RPMI7951 (cell line): ENCODE measurements at regions not wholly inside any gene's neighbourhood (a gene's known extent, or its start where the extent isn't known, plus 50 kb on each side); places are given as distances from the start of the nearest gene placed in this dataset.
"Not testable (repeated sequence)": the region's sequence is repeated elsewhere in the genome, so short reads cannot be mapped to it uniquely, and the experiment has no call there.

Experiments used
- DNase-seq: peaks from one replicate; pipeline ENCODE4 v3.0.0-alpha.2; 2012; ENCODE audit warnings: low read depth

GRCh38 chr1:215287362-215287761 is 204.8 kb downstream of the KCNK2 start:
- DNase-seq: peak; percentile 34

GRCh38 chr1:215290018-215290417 is 207.5 kb downstream of the KCNK2 start:
- no peak for DNase-seq

GRCh38 chr1:215292932-215293331 is 210.4 kb downstream of the KCNK2 start:
- DNase-seq: peak; percentile 26

- DNase-seq: no peak
Observed at GRCh38 chr1:215306426-215306825, 223.9 kb downstream of the KCNK2 start.

GRCh38 chr1:215321802-215322201 is 239.3 kb downstream of the KCNK2 start:
- peak; percentile 11 for DNase-seq

- DNase-seq: not testable (repeated sequence)
Observed at GRCh38 chr1:215323992-215324391, 241.5 kb downstream of the KCNK2 start.

- DNase-seq: no peak
Observed at GRCh38 chr1:215330426-215330825, 236.7 kb upstream of the KCTD3 start.

- no peak for DNase-seq
Observed at GRCh38 chr1:215344539-215344938, 222.6 kb upstream of the KCTD3 start.

- DNase-seq: no peak
Observed at GRCh38 chr1:215345208-215345607, 221.9 kb upstream of the KCTD3 start.

- DNase-seq: no peak
Observed at GRCh38 chr1:215345766-215346165, 221.3 kb upstream of the KCTD3 start.

- no peak for DNase-seq
Observed at GRCh38 chr1:215357901-215358300, 209.2 kb upstream of the KCTD3 start.

- DNase-seq: no peak
Observed at GRCh38 chr1:215358356-215358755, 208.7 kb upstream of the KCTD3 start.

GRCh38 chr1:215360031-215360430 is 207.1 kb upstream of the KCTD3 start:
- peak; percentile 11 for DNase-seq

GRCh38 chr1:215360758-215361157 is 206.3 kb upstream of the KCTD3 start:
- peak; percentile 70 for DNase-seq

- DNase-seq: no peak
Observed at GRCh38 chr1:215375381-215375780, 191.7 kb upstream of the KCTD3 start.

GRCh38 chr1:215376544-215377264 is 190.4 kb upstream of the KCTD3 start:
- DNase-seq: peak; percentile 29

GRCh38 chr1:215377746-215378145 is 189.4 kb upstream of the KCTD3 start:
- DNase-seq: no peak

- DNase-seq: no peak
Observed at GRCh38 chr1:215380566-215380965, 186.5 kb upstream of the KCTD3 start.

- no peak for DNase-seq
Observed at GRCh38 chr1:215393476-215393875, 173.6 kb upstream of the KCTD3 start.

GRCh38 chr1:215394084-215394991 is 172.8 kb upstream of the KCTD3 start:
- no peak for DNase-seq

- no peak for DNase-seq
Observed at GRCh38 chr1:215397106-215397505, 170.0 kb upstream of the KCTD3 start.

- no peak for DNase-seq
Observed at GRCh38 chr1:215397843-215398242, 169.3 kb upstream of the KCTD3 start.

GRCh38 chr1:215399787-215400186 is 167.3 kb upstream of the KCTD3 start:
- DNase-seq: no peak
